ENCODE measurements at regions not wholly inside any gene's neighbourhood (a gene's known extent, or its start where the extent isn't known, plus 50 kb on each side); places are given as distances from the start of the nearest gene placed in this dataset.

- DNase-seq (ENCODE audit: low read depth in 3 of 3): no peak
These were observed 243.9 kb downstream of the TOMM20 start for GRCh38 chr1:234884701-234885100.

DNA sequence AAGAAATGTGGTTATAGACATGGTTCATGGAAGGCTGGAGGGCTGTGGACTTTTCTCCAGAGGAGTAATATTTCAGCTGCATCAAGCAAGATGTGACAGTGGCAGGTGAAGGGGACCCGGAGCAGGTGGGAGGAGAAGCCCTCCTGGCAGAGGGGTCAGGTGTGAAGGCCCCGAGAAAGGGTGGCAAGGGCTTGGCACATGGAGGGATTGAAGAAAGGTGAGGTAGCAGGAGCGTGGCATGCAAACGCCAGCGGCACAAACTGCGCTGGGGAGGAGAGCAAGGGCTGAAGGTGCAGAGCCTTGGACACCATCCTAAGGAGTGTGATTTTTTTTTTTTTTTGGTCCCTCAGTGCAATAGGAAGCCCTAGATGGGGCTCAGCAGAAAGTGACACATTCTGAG is 244.6 kb downstream of the TOMM20 start:
- DNase-seq (ENCODE audit: low read depth in 3 of 3): no peak

DNA sequence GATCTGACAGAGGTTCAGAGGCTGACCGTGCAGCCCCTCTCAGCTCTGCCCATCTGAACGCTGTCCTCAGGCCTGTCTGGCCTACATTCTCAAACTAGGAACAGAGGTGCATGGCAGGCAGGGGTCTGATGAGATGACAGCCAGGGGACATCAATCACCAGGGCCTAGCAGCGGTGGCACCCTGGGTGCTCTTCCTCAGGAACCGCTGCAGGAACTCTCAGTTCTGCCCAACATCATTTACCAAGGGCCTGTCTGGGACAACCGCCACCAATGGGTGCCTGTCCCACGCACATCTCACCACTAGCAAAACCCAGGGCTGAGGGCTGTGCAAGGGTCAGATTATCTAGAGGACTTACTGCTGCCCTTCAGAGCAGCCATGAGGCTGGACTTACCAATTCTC is 245.7 kb downstream of the TOMM20 start:
- no peak for DNase-seq (ENCODE audit: low read depth in 3 of 3)

- DNase-seq (ENCODE audit: low read depth in 3 of 3): peak in 2 of 3 experiments; percentile 18 to 26
These were observed 246.5 kb downstream of the TOMM20 start for GRCh38 chr1:234881893-234882771.

GRCh38 chr1:234879147-234880080 is 249.2 kb downstream of the TOMM20 start:
- DNase-seq (ENCODE audit: low read depth in 3 of 3): no peak

- DNase-seq (ENCODE audit: low read depth in 3 of 3): no peak
These were observed 250.3 kb downstream of the TOMM20 start for GRCh38 chr1:234878288-234878687.

DNA sequence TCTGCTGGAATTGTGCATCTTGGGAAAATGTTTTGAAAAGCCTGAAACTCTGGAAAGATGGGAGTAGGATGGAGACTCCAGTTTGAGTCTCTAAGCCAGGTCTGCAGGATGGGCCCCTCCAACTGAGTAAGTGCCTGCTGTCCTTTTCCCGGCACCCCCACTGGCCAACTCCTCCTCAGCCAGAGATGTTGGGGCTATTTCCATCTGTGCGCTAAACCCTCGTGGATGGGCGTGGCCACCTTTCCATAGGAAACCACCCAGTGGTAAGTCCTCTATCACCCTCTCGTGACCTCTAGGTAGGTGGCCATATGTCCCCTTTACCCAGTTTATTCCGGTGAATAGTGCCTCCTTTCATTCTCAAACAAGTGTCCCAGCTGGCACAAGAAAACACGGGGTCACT is 250.9 kb downstream of the TOMM20 start:
- no peak for DNase-seq (ENCODE audit: low read depth in 3 of 3)

DNA sequence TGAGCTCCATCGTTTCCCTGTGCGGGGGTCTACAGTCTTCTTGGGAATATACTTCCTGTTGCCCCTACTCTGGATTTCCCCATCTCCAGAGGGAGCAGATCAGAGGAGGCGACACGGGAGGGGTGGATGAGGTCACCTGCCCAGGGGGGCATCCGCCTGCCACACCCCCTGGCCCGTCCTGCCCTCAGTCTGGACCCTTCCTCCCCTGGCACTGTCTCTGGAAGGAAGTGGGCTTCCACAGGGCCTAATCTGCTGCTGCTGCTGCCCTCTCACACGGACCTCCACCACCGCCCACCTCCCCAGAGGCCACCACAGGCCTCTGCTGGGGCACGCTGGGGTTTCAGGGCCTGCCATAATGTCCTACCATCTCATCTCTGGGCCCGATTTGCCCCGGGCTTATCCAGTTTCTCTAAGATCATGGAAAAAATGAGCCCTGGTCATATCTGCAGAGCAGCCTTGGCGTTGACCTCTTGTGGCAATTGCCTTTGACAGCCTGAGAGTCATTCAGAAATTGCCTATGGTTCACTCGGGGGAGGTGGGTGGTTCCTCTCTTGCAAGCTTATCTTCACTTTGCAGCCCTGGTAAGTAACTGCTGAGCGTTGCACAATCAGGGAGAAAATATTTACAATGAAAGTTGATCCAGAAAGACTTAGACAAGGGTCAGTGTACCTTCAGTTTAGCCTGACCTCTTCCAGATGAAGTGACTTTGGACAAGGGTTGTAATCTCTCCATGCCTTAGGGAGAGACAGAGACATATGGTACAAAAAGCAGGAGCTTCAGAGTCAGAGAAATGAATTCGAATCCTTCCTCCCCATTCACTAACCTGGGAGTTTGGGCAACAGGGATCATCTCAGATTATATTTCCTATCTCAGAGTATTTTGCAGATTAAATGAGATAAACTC is 252.4 kb downstream of the TOMM20 start:
- peak in 1 of 3 experiments; percentile 29 for DNase-seq (ENCODE audit: low read depth in 3 of 3)

- DNase-seq (ENCODE audit: low read depth in 3 of 3): no peak
These were observed 253.2 kb downstream of the TOMM20 start for GRCh38 chr1:234875328-234875952.

- DNase-seq (ENCODE audit: low read depth in 3 of 3): no peak
These were observed 254.0 kb downstream of the TOMM20 start for GRCh38 chr1:234874291-234875288.

GRCh38 chr1:234871710-234872271 is 256.8 kb downstream of the TOMM20 start:
- DNase-seq (ENCODE audit: low read depth in 3 of 3): no peak

GRCh38 chr1:234871039-234871709 is 257.5 kb downstream of the TOMM20 start:
- no peak for DNase-seq (ENCODE audit: low read depth in 3 of 3)

- DNase-seq (ENCODE audit: low read depth in 3 of 3): no peak
These were observed 258.3 kb downstream of the TOMM20 start for GRCh38 chr1:234870020-234870981.

DNA sequence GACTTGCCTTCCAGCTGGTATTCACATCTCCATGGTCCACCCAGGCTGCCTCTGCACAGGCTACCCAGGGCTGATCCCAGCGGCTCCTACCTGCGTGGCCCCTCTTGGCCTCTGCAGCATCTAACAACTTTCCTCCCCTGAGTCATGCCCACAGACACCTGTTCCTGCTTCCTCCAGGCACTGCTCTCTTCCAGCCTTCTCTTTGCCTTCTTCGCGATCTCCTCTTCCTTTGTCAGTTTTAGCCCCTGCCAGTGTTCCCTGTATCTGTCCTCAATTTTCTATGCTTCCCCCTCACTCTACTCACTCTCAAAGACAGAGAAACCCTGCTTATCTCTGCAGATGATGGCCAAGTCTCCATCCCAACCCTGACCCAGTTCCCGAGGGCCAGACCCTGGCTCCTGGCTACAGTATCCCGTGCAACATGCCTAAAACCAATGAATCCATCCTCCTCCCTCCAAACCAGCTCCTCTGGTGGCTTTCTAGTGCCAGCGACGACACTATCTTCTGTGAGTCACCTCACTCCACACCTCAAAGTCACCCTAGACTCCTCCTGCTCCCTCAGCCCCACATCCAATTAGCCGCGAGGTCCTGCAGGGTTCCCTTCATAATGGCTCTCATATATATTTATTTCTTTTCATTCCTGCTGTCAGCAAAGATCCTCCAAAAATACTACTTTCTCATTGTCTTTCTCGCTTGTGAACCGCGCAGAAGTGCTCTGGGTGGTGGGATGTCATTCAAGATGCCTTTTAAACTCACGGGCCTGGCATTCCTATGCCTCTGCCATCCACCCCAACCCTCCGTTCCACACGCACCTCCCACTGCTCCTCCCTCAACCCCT is 259.2 kb downstream of the TOMM20 start:
- DNase-seq (ENCODE audit: low read depth in 3 of 3): no peak

DNA sequence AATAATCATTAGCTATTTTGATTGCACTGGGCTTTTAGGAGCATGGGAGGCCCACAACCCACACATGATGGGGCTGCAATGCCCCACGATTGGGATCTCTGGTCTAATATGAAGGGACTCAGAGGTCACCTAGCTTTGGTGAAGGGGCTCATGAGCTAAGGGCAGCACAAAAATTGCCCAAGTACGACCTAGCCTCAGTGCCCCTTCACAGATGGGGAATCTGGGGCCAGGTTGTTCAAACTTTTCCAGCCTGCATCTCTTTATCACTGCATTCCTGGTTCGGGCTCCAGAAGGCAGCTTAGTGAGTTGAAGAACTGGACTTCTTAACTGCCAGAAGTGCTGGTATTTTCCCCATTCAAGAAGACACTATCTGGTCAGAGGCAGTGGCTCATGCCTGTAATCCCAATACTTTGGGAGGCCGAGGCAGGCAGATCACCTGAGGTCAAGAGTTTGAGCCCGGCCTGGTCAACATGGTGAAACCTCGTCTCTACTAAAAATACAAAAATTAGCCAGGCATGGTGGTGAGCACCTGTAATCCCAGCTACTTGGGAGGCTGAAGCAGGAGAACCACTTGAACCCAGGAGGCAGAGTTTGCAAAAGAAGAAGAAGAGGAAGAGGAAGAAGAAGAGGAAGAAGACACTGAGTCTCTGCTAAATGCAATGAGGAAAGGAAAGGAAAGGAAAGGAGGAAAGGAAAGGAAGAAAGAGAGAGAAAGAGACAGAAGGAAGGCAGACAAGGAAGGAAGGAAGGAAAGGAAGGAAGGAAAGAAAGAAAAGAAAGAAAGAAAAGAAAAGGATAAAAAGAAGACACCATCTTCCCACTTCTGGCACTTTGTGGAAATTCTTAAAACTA is 258.5 kb upstream of the IRF2BP2 start:
- no peak for DNase-seq (ENCODE audit: low read depth in 3 of 3)
